T-helper 17 cell (primary cell): ENCODE measurements at regions not wholly inside any gene's neighbourhood (a gene's known extent, or its start where the extent isn't known, plus 50 kb on each side); places are given as distances from the start of the nearest gene placed in this dataset.

ENCODE experiments used
- ATAC-seq: fragments of 150-1000 bp; cut with Tn5 transposase; 2 replicates; pipeline ENCODE4 v1.10.0; 2021; ENCODE audit warnings: mild to moderate bottlenecking, moderate library complexity
- DNase-seq, 3 donors: peaks; one replicate each; pipeline versions ENCODE4 v3.0.0 to v3.0.0-alpha.2; 2020 to 2021
- H3K9me3 ChIP-seq: one replicate; pipeline ENCODE4 v1.7.0; 2013; ENCODE audit warnings: low read length, mild to moderate bottlenecking; ENCODE audit not compliant: control insufficient read depth, poor library complexity, severe bottlenecking
- H3K27ac Mint-ChIP-seq: one replicate; pipeline ENCODE4 v1.8.0; 2022; ENCODE audit warnings: mild to moderate bottlenecking, moderate library complexity, mixed read lengths
- H3K27me3 Mint-ChIP-seq: one replicate; pipeline ENCODE4 v1.8.0; 2022; ENCODE audit warnings: mixed read lengths
- H3K36me3 Mint-ChIP-seq: one replicate; pipeline ENCODE4 v1.8.0; 2022; ENCODE audit warnings: low read depth, mixed read lengths
- H3K4me1 Mint-ChIP-seq: one replicate; pipeline ENCODE4 v1.8.0; 2022; ENCODE audit warnings: mild to moderate bottlenecking, mixed read lengths
- H3K4me3 Mint-ChIP-seq: one replicate; pipeline ENCODE4 v1.8.0; 2022; ENCODE audit warnings: mild to moderate bottlenecking, moderate library complexity, mixed read lengths

- Mint-ChIP-seq H3K4me1 (no peaks in the 10 kb centered on the region), H3K36me3 (no peaks in the 10 kb centered on the region), H3K27me3 (no peaks in the 10 kb centered on the region), H3K27ac (no peak overlapping the region), H3K4me3 (no peak overlapping the region)
- ATAC-seq (no peak), DNase-seq (no peak)
- no peaks in the 10 kb centered on the region for H3K9me3 ChIP-seq
Observed at GRCh38 chr9:107628444-107628843, 138.9 kb upstream of the KLF4 start.

- H3K27me3 Mint-ChIP-seq, result no peaks in the 10 kb centered on the region
- H3K4me3 Mint-ChIP-seq, result no peak overlapping the region
- H3K9me3 ChIP-seq, result no peaks in the 10 kb centered on the region
- H3K27ac Mint-ChIP-seq, result no peak overlapping the region
- DNase-seq, result no peak
- H3K4me1 Mint-ChIP-seq, result no peaks in the 10 kb centered on the region
- H3K36me3 Mint-ChIP-seq, result no peaks in the 10 kb centered on the region
- ATAC-seq, result no peak
Observed at GRCh38 chr9:107627781-107628180, 138.2 kb upstream of the KLF4 start.

- no peaks in the 10 kb centered on the region for H3K36me3 Mint-ChIP-seq
- no peaks in the 10 kb centered on the region for H3K4me1 Mint-ChIP-seq
- H3K9me3 ChIP-seq, result no peaks in the 10 kb centered on the region
- no peak overlapping the region for H3K4me3 Mint-ChIP-seq
- H3K27me3 Mint-ChIP-seq, result no peaks in the 10 kb centered on the region
- DNase-seq (no peak), ATAC-seq (no peak)
- H3K27ac Mint-ChIP-seq, result no peak overlapping the region
Observed at GRCh38 chr9:107626118-107626517, 136.5 kb upstream of the KLF4 start.

- Mint-ChIP-seq H3K4me3 (no peak overlapping the region), H3K27ac (no peak overlapping the region), H3K4me1 (no peaks in the 10 kb centered on the region), H3K27me3 (no peaks in the 10 kb centered on the region), H3K36me3 (no peaks in the 10 kb centered on the region)
- H3K9me3 ChIP-seq, result no peaks in the 10 kb centered on the region
- ATAC-seq (no peak), DNase-seq (no peak)
Observed at GRCh38 chr9:107625383-107625984, 135.9 kb upstream of the KLF4 start.

GRCh38 chr9:107624234-107624948 lies 134.8 kb upstream of the KLF4 start:
- no peak overlapping the region for H3K27ac Mint-ChIP-seq
- no peaks in the 10 kb centered on the region for H3K9me3 ChIP-seq
- ATAC-seq (no peak), DNase-seq (no peak)
- H3K4me3 Mint-ChIP-seq, result no peak overlapping the region
- H3K27me3 Mint-ChIP-seq, result peaks cover 5% of the 10 kb centered on the region
- peaks cover 2% of the 10 kb centered on the region for H3K4me1 Mint-ChIP-seq
- no peaks in the 10 kb centered on the region for H3K36me3 Mint-ChIP-seq

- H3K4me3 Mint-ChIP-seq, result no peak overlapping the region
- no peak for ATAC-seq
- no peaks in the 10 kb centered on the region for H3K9me3 ChIP-seq
- peaks cover 2% of the 10 kb centered on the region for H3K4me1 Mint-ChIP-seq
- no peak for DNase-seq
- no peak overlapping the region for H3K27ac Mint-ChIP-seq
- H3K27me3 Mint-ChIP-seq, result peaks cover 6% of the 10 kb centered on the region
- H3K36me3 Mint-ChIP-seq, result no peaks in the 10 kb centered on the region
Observed at GRCh38 chr9:107621436-107621835, 131.9 kb upstream of the KLF4 start.

GRCh38 chr9:107620801-107621200 lies 131.2 kb upstream of the KLF4 start:
- Mint-ChIP-seq H3K4me3 (no peak overlapping the region), H3K27me3 (peaks cover 6% of the 10 kb centered on the region), H3K4me1 (peaks cover 2% of the 10 kb centered on the region), H3K27ac (no peak overlapping the region), H3K36me3 (no peaks in the 10 kb centered on the region)
- DNase-seq, result no peak
- no peak for ATAC-seq
- no peaks in the 10 kb centered on the region for H3K9me3 ChIP-seq

GRCh38 chr9:107620236-107620635 lies 130.7 kb upstream of the KLF4 start:
- Mint-ChIP-seq H3K4me1 (peaks cover 2% of the 10 kb centered on the region), H3K27ac (no peak overlapping the region), H3K27me3 (peaks cover 6% of the 10 kb centered on the region), H3K36me3 (no peaks in the 10 kb centered on the region), H3K4me3 (no peak overlapping the region)
- DNase-seq (no peak), ATAC-seq (no peak)
- H3K9me3 ChIP-seq, result no peaks in the 10 kb centered on the region

GRCh38 chr9:107615321-107615720 lies 125.8 kb upstream of the KLF4 start:
- ATAC-seq, result no peak
- H3K27me3 Mint-ChIP-seq, result peaks cover 10% of the 10 kb centered on the region
- no peak for DNase-seq
- H3K9me3 ChIP-seq, result no peaks in the 10 kb centered on the region
- H3K4me3 Mint-ChIP-seq, result no peak overlapping the region
- no peak overlapping the region for H3K27ac Mint-ChIP-seq
- peaks cover 2% of the 10 kb centered on the region for H3K36me3 Mint-ChIP-seq
- peaks cover 2% of the 10 kb centered on the region for H3K4me1 Mint-ChIP-seq

- Mint-ChIP-seq H3K36me3 (peaks cover 2% of the 10 kb centered on the region), H3K27ac (no peak overlapping the region), H3K27me3 (peaks cover 9% of the 10 kb centered on the region), H3K4me3 (no peak overlapping the region), H3K4me1 (peaks cover 2% of the 10 kb centered on the region)
- H3K9me3 ChIP-seq, result no peaks in the 10 kb centered on the region
- DNase-seq (no peak), ATAC-seq (no peak)
Observed at GRCh38 chr9:107614765-107615164, 125.2 kb upstream of the KLF4 start.

GRCh38 chr9:107613321-107613720 lies 123.8 kb upstream of the KLF4 start:
- no peak for ATAC-seq
- H3K36me3 Mint-ChIP-seq, result peaks cover 2% of the 10 kb centered on the region
- DNase-seq, result no peak
- no peaks in the 10 kb centered on the region for H3K4me1 Mint-ChIP-seq
- H3K27me3 Mint-ChIP-seq, result peaks cover 5% of the 10 kb centered on the region
- no peak overlapping the region for H3K27ac Mint-ChIP-seq
- H3K9me3 ChIP-seq, result no peaks in the 10 kb centered on the region
- H3K4me3 Mint-ChIP-seq, result no peak overlapping the region

GRCh38 chr9:107612136-107612535 lies 122.6 kb upstream of the KLF4 start:
- DNase-seq (no peak), ATAC-seq (no peak)
- Mint-ChIP-seq H3K36me3 (peaks cover 2% of the 10 kb centered on the region), H3K4me1 (no peaks in the 10 kb centered on the region), H3K27me3 (peaks cover 5% of the 10 kb centered on the region), H3K4me3 (no peak overlapping the region), H3K27ac (no peak overlapping the region)
- H3K9me3 ChIP-seq, result no peaks in the 10 kb centered on the region

- H3K9me3 ChIP-seq, result no peaks in the 10 kb centered on the region
- H3K4me3 Mint-ChIP-seq, result no peak overlapping the region
- H3K36me3 Mint-ChIP-seq, result peaks cover 2% of the 10 kb centered on the region
- peaks cover 5% of the 10 kb centered on the region for H3K27me3 Mint-ChIP-seq
- DNase-seq, result no peak
- H3K4me1 Mint-ChIP-seq, result no peaks in the 10 kb centered on the region
- no peak for ATAC-seq
- no peak overlapping the region for H3K27ac Mint-ChIP-seq
Observed at GRCh38 chr9:107609547-107609946, 120.0 kb upstream of the KLF4 start.

GRCh38 chr9:107606149-107606790 lies 116.7 kb upstream of the KLF4 start:
- H3K27ac Mint-ChIP-seq, result no peak overlapping the region
- no peaks in the 10 kb centered on the region for H3K4me1 Mint-ChIP-seq
- H3K9me3 ChIP-seq, result no peaks in the 10 kb centered on the region
- H3K27me3 Mint-ChIP-seq, result no peaks in the 10 kb centered on the region
- no peak overlapping the region for H3K4me3 Mint-ChIP-seq
- DNase-seq (no peak), ATAC-seq (no peak)
- no peaks in the 10 kb centered on the region for H3K36me3 Mint-ChIP-seq
